ENCODE measurements at regions not wholly inside any gene's neighbourhood (a gene's known extent, or its start where the extent isn't known, plus 50 kb on each side); places are given as distances from the start of the nearest gene placed in this dataset.
A peak's percentile ranks its signal among the peaks of the same experiment; 100 is the strongest.

DNA sequence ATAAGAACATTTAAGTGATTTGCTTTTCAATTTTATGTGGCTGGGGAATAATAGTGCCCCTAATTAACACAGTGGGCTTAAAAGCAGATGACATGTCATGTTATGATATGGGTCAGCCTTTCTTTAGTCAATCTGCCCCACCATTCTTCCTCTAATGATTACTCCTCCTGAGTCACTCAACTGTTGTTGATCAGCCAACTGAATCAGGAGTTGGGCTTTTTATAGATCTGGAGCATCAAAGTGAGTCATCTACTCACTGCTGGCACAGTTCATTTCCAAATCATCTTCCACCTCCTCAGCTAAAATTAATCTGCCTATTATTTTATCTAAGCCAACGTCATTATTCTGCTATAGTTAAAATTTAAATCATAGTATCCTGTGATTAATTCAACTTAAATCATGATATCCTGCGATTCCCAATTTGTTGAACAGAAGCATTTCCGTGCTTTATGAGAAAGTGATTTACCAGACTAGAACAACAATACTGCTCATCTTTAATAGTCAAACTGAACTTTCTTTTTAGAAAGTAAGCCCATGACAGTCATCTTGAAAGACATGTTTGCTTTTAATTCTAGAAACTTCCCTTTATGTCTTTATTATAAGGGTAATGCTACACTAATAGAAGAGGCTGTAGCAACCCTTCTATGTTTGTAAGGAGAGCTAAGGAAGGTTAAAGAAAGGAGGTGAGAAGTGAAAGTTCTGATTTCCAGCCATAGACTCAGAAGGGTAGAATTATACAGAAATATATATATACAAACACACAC, 551.4 kb downstream of the TBC1D4 start:
- TF ChIP-seq, protein P1, sequence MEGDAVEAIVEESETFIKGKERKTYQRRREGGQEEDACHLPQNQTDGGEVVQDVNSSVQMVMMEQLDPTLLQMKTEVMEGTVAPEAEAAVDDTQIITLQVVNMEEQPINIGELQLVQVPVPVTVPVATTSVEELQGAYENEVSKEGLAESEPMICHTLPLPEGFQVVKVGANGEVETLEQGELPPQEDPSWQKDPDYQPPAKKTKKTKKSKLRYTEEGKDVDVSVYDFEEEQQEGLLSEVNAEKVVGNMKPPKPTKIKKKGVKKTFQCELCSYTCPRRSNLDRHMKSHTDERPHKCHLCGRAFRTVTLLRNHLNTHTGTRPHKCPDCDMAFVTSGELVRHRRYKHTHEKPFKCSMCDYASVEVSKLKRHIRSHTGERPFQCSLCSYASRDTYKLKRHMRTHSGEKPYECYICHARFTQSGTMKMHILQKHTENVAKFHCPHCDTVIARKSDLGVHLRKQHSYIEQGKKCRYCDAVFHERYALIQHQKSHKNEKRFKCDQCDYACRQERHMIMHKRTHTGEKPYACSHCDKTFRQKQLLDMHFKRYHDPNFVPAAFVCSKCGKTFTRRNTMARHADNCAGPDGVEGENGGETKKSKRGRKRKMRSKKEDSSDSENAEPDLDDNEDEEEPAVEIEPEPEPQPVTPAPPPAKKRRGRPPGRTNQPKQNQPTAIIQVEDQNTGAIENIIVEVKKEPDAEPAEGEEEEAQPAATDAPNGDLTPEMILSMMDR (IDR thresholded peaks at IDR 0.05; ENCODE audit: control insufficient read depth, insufficient read depth, low read depth, low read length, missing control alignments) = no peak
- peak; percentile 37 for DNase-seq (ENCODE audit: low read depth)
- H3K4me3 ChIP-seq (ENCODE audit: control insufficient read depth, low read depth, low read length) = no peak overlapping the region

DNA sequence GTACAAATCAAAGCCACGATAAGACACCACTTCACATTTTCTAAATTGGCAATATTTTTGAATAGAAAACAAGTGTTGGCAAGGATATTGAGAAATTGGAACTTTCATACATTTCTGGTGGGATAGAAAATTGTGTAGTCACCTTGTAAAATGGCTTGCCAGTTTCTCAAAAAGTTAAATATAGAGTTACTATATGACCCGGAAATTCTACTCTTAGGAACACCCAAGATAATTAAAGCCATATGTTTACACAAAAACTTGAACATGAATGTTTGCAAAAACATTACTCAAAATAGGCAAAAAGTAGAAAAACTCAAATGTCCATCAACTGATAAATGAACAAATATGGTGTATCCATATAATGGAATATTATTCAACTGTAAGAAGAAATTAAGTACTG, 552.5 kb downstream of the TBC1D4 start:
- DNase-seq (ENCODE audit: low read depth) = peak; percentile 25
- H3K4me3 ChIP-seq (ENCODE audit: control insufficient read depth, low read depth, low read length) = no peak overlapping the region
- TF ChIP-seq, protein P1 (IDR thresholded peaks at IDR 0.05; ENCODE audit: control insufficient read depth, insufficient read depth, low read depth, low read length, missing control alignments) = no peak

DNA sequence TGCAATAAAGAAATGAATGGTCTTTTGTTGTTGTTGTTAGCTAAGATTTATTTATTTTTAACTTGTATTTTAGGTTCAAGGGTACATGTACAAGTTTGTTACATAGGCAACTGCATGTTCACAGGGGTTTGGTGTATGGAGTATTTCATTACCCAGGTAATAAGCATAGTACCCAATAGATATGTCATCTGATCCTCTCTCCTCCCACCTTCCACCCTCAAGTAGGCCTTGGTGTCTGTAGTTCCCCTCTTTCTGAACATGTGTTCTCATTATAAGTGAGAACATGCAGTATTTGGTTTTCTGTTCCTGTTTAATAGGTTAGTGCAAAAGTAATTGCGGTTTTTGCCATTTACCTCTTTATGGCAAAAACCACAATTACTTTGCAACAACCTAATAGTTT, 554.1 kb downstream of the TBC1D4 start:
- H3K4me3 ChIP-seq (ENCODE audit: control insufficient read depth, low read depth, low read length) = no peak overlapping the region
- no peak for DNase-seq (ENCODE audit: low read depth)
- TF ChIP-seq, protein P1 (IDR thresholded peaks at IDR 0.05; ENCODE audit: control insufficient read depth, insufficient read depth, low read depth, low read length, missing control alignments) = no peak

DNA sequence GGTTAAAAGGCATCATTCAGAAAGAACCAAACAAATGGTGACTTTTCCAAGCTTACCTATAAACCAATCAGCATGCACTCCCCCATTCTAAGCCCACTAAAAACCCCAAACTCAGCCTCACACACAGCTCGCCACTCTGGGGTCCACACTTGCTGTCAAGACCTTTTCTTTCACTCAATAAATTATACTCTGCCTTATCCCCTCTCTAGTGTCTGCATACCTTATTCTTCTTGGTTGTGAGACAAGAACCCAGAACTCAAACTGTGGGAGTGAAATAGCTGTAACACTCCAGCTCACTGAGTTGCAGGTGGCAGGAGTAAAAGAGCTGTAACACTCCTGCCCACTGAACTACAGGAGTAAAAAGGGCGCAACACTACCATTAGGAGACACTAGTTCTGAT, 559.0 kb downstream of the TBC1D4 start:
- DNase-seq (ENCODE audit: low read depth) = no peak
- TF ChIP-seq, protein P1 (IDR thresholded peaks at IDR 0.05; ENCODE audit: control insufficient read depth, insufficient read depth, low read depth, low read length, missing control alignments) = no peak
- H3K4me3 ChIP-seq (ENCODE audit: control insufficient read depth, low read depth, low read length) = no peak overlapping the region

DNA sequence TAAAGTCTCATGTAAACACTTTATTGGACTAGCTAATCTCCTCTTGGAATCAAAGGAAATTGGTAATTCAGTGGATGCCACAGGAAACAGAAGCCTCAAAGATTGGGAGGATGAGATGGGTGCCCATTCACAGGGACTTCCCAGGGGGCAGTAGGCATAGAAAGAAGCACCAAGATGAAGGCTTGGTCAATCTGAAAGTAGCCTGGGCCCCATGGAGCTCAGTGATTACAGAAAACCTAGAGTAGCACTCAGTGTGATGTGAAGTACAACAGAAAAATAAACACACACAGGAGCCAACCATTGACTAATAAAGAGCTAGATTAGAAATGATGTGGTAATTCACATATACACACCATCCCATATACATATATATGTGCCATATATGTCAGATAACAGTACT, 560.6 kb downstream of the TBC1D4 start:
- no peak for DNase-seq (ENCODE audit: low read depth)
- H3K4me3 ChIP-seq (ENCODE audit: control insufficient read depth, low read depth, low read length) = no peak overlapping the region
- TF ChIP-seq, protein P1 (IDR thresholded peaks at IDR 0.05; ENCODE audit: control insufficient read depth, insufficient read depth, low read depth, low read length, missing control alignments) = no peak

DNA sequence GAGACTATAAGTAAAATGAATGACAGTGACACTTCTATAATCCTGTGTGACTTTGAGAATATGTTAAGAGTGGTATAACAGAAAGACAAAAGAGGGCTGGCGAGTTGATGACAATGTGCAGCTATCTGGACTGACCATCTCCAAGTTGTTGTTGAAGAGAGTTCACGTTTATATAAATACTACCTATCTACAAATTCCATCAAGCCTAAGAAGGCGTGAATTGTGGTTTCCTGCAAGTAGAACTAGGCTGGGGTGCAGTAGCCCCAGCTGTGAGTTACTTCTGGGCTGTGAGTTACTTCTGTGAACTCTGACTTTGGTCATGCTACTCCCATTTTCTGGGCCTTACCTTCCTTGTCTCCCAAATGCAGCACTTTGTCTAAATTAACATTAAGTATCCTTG, 561.0 kb downstream of the TBC1D4 start:
- DNase-seq (ENCODE audit: low read depth) = no peak
- TF ChIP-seq, protein P1 (IDR thresholded peaks at IDR 0.05; ENCODE audit: control insufficient read depth, insufficient read depth, low read depth, low read length, missing control alignments) = no peak

More for the DNA sequence above, 561.0 kb downstream of the TBC1D4 start:
- H3K4me3 ChIP-seq (ENCODE audit: control insufficient read depth, low read depth, low read length) = no peak overlapping the region
